ENCODE measurements at regions not wholly inside any gene's neighbourhood (a gene's known extent, or its start where the extent isn't known, plus 50 kb on each side); places are given as distances from the start of the nearest gene placed in this dataset.

- TF ChIP-seq CTCF (conservative IDR thresholded peaks at IDR 0.05; ENCODE audit: low read length) (no peak), EZH2phosphoT487 (IDR thresholded peaks at IDR 0.05; ENCODE audit: borderline replicate concordance) (no peak)
Measured at GRCh38 chr2:56912490-56912889, 728.7 kb downstream of the CCDC85A start.
